HK-2 (cell line): ENCODE measurements at regions not wholly inside any gene's neighbourhood (a gene's known extent, or its start where the extent isn't known, plus 50 kb on each side); places are given as distances from the start of the nearest gene placed in this dataset.

Experiments
- DNase-seq: peaks from one replicate; pipeline ENCODE4 v3.0.0-alpha.2; 2018; ENCODE audit not compliant: unreplicated experiment

DNA sequence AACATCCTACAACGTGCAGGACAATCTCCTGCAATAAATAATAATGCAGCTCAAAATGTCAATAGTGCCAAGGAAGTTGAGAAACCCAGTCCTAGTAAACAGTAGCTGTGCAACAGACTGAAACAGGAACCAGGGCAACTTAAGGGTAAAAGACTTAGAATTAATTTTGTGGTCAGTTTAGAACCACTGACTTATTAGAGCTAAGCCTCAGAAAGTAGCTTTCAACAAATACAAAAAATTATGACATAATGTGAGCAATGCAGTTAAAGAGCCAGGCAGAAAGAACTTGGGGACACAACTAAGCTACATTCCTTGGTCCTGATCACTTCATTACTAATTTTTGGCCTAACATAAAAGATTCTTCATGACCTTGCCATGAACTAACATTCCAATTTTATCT is 195.4 kb downstream of the MACC1 start:
- no peak for DNase-seq

DNA sequence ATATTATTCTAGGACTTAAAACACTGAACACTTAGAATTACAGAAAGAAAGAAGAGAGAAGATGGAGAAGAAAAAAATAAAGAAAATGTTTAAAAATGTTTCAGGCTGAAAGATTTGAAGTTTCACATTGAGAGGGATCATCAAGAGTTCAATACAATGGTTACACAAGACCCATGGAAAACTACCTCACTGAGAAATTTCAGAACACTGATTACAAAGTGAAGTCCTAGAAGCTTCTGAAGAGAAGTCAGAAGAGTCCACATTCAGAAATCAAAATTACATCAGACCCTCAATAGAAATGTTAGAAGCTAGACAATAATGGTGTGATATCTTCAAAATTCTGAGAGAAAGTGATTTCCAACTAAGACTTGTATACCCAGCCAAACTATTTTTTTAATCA is 196.1 kb downstream of the MACC1 start:
- DNase-seq, result no peak

- no peak for DNase-seq
Measured at GRCh38 chr7:20019757-20020432, 197.3 kb downstream of the MACC1 start.

DNA sequence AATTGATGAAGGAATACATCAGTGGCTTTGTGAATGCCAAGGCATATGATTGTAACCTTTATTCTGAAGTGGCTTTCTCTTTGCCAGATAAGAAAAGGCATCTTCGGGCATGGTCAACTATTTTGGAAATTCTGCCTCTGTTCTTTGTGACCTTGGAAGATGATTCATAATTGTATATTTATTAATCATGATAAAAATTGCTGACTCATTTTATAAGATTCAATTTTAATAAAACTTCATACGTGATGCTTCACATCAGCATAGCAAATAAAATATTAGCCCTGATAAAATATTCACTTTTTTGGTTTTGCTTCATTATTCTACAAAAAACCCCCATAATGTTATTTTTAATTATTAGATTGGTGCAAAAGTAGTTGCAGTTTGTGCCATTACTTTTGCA is 200.5 kb downstream of the MACC1 start:
- DNase-seq, result no peak

DNA sequence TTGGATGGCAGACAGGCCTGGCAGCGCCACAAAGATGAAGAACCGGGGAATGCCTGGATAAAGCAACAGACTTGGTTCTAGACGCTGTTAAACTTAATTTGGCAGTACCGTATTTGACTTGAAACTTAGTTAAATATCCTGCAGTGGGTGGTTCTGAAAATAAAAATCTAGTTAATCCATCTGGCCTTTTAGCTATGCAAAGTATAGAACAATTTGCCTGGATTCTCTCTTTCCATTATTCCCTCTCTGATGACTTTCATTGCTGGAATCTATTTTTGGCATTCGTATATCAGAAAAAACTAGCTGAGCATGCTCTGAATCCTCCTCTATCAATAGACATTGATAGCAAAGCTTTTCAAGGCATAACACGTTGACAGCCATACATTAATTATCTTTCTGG is 203.6 kb downstream of the MACC1 start:
- DNase-seq, result no peak

DNA sequence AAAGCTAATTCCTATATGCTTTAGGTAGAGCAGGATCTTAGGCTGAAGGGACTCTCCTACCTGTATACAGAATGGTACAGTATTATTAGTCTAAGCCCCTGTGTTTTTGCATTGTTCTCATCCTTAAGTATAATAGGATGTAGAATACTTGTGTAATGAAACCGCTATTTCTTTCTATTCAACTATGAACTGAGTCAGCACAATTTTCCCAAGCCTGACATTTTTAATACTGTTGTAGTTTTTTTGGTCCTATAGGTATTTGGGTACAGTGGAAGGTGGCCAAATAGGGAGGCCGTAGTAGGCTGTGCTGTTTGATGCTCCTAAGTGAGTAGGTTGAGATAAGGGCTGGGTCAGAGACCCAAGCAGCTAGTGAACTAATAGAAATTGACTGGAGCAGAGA is 205.1 kb downstream of the MACC1 start:
- no peak for DNase-seq

DNA sequence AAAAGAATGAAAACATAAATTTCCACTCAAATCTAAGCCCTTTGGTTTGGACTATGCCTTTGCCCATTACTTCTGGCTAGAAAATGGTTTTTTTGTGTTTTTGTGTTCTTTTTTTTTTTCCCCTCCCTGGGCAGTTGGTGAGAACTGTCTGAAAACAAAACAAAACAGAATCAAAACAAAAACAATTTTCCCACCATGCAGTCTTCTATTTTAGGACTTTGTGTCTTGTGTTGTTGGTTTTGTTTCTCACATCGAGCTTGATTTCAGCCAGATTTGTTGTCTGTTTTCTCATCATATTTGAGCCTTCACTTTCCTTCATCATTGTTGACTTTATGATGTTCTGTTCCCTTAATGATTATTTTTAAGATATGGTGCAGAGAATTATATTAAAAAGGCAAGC is 206.3 kb downstream of the MACC1 start:
- DNase-seq, result no peak

DNA sequence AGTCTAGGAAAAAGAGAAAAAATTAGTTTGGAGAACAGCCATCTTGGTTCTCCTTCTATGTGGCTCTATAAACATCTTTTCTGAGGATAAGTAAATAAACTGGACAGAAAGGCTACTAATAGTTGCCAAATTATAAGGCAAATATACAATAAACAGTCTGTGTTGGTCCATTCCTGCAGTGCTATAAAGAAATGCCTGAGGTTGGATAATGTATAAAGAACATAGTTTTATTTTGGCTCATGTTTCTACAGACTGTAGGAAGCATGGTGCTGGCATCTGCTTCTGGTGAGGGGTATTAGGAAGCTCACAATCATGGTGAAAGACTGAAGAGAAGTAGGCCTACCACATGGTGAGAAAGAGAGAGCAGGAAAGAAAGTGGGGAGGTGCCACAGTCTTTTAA is 209.7 kb downstream of the MACC1 start:
- DNase-seq, result no peak

DNA sequence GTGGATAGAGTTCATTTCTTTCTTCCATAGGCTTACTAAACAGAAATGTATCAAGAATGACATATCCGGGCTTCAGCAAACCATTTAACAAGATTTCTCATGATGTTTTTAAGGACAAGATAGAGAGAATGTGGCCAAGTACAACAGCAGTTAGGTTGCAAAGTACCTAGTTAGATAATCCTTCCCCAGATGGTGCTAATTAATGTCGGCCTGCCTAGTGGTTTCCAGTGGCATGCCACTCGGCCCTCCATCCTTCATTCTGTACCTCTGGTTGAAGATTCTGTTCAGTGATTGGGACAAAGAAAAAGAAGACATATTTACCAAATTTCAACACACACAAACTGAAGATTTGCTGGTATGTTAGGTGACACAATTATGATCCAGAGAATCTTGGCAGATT is 212.1 kb downstream of the MACC1 start:
- no peak for DNase-seq

DNA sequence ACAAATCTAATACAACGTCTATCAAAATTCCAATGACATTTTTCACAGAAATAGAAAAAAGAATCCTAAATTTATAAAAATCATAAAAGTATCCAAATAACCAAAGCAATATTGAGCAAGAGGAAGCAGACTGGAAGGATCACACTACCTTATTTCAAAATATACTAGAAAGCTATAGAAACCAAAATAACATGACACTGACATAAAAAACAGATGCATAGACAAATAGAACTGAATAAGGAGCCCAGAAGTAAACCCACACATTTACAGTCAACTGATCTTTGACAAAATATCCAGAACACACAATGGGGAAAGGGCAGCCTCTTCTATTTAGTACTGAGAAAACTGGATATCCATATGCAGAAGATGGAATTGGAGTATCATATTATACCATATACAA is 217.5 kb downstream of the MACC1 start:
- no peak for DNase-seq

- DNase-seq, result no peak
Measured at GRCh38 chr7:19991936-19992335, 218.5 kb upstream of the TMEM196 start.

DNA sequence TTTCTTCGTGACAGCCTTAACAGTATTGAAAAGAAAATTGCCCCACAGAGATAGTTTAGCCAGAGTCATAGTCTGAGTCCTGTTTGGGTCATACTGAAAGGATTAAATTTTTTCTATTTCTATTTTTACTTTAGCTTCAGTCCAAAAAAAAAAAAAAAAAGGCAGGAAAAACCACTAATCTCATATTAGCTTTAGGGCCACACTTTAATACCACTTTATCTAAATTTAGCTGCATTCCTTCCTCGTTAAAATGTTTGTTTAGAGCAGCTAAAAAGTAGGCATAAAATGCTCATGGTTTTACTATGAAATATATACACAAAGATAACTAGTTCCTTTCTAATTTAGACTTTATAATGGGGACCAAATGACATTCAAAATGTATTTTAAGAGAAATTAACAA is 216.5 kb upstream of the TMEM196 start:
- DNase-seq, result no peak

- DNase-seq, result no peak
Measured at GRCh38 chr7:19988860-19989259, 215.4 kb upstream of the TMEM196 start.

- DNase-seq, result no peak
Measured at GRCh38 chr7:19984231-19984632, 210.8 kb upstream of the TMEM196 start.

DNA sequence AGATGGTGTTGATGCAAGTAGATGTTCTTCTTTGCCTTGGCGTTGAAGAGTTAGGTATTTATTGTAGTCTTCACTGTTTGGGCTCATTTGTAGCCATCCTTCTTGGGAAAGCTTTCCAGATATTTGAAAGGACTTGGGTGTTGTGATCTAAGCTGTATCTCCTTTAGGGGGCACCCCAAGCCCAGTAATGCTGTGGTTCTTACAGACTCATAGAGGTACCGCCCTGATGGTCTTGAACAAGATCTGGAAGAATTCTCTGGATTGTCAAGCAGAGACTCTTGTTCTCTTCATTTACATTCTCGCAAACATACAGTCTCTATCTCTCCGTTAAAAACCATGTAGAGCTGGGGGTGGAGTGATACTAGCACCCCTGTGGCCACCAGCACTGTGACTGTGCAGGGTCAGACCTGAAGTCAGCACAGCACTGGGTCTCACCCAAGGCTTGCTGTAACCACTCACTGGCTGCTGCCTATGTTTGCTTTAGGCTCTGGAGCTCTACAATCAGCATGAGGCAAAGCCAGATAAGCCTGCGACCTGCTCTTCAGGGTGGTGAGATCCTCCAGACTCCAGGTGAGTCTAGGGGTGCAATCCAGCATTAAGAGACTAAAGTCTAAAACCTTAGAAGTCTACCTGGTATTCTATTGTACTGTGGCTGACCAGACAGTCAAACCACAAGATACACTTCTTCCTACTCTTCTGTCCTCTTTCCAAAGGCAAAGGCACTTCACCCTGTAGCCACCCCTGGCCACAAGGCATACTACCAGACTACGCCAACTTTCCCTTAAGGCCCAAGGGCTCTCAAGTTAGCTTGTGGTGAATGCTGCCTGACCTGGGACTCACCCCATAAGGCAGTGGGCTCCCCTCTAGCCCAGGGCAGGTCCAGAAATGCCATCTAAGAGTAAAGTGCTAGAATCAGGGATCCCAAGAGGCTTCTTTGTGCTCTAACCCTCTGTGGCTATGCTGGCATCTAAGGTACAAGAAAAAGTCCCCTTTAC is 209.7 kb upstream of the TMEM196 start:
- no peak for DNase-seq

- DNase-seq, result no peak
Measured at GRCh38 chr7:19973581-19973980, 200.2 kb upstream of the TMEM196 start.

- no peak for DNase-seq
Measured at GRCh38 chr7:19972876-19973275, 199.5 kb upstream of the TMEM196 start.

- no peak for DNase-seq
Measured at GRCh38 chr7:19971956-19972355, 198.5 kb upstream of the TMEM196 start.

DNA sequence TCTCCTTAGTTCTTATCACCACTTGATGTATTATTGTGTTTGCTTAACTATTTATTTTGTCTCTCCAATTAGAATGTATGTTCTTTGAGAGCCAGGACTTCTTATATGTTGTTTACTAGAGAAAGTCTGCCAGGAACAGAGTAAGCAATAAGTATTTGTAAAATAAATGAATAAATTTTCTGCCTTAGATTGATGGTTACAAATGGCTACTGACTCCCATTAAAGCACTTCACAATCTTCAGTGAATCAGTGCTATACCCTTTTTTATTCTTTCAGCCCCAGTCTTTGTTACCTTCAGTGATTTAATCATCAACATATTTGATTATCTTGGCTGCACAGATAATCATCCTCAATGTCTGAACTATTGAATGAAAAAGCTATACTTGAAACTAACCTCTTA is 197.1 kb upstream of the TMEM196 start:
- DNase-seq, result no peak

DNA sequence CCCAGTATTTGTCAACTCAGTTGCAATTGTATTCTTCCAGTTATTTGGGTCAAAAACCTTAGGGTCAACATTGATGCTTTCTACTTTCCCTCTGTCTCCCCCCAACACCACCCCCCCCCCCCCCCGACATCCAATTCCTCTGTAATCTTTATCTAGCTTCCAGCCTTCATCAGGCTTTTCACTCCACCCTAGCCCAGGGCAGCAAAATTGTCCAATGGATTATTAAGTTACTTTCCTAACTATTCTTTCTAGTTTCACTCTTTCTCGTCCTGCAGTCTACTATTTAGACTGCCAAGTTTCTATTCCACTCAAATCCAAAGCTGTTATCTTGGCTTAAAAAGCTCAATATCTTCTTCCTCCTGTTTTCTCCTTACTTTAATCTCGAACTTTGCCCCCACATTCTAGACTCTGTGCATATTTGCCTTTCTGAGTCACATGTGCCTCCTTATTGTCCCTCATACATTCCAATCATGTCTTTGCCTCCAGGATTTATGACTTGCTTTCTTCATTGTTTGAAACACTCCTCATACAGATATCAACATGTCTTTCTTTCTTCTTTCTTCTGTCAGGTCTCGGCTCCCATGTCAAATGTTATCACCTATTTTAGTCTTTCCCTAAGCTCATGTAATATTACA is 196.6 kb upstream of the TMEM196 start:
- DNase-seq, result no peak

- DNase-seq, result no peak
Measured at GRCh38 chr7:19964246-19964645, 190.8 kb upstream of the TMEM196 start.

DNA sequence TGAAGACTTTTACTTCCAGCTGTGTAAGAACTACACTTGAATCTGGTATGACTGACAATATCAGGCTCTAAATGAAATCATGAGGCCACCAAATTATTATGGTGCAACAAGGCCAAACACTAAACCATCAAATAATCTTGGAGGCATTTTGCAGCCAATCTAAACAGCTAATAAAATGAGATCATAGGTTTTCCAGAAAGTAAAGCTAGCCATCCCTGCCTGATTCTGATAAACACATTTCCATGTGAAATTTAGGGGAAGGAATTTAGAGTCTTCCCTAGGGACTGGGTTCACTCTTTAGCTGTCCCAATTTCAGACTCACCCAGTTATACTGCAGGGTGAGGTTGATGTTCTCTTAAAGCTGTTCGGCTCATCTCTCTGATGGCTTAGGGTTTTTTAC is 190.3 kb upstream of the TMEM196 start:
- DNase-seq, result no peak
